Neural cell (in vitro differentiated cells): ENCODE measurements at regions not wholly inside any gene's neighbourhood (a gene's known extent, or its start where the extent isn't known, plus 50 kb on each side); places are given as distances from the start of the nearest gene placed in this dataset.

ENCODE experiments used
- H2AFZ ChIP-seq: fragments of 200-600, 300-800 bp; sonication (generic), shearing (Covaris generic); 2 replicates; pipeline ENCODE4 v1.6.0; 2014; ENCODE audit warnings: low read depth, mild to moderate bottlenecking, antibody characterized with exemption, low read length, moderate library complexity
- H3F3A ChIP-seq: fragments of 200-600 bp; shearing (Covaris generic); 2 replicates; pipeline ENCODE4 v1.6.1; 2016; ENCODE audit warnings: mild to moderate bottlenecking, moderate library complexity, mixed read lengths, antibody characterized with exemption, low read length; ENCODE audit not compliant: insufficient read depth, poor library complexity, severe bottlenecking
- H3K27ac ChIP-seq: fragments of 200-600, 300-800 bp; sonication (generic), shearing (Covaris generic); 2 replicates; pipeline ENCODE4 v1.5.1; 2014; ENCODE audit warnings: mild to moderate bottlenecking, low read length, moderate library complexity
- H3K27me3 ChIP-seq: fragments of 300-800, 200-600 bp; sonication (generic), shearing (Covaris generic); 2 replicates; pipeline ENCODE4 v1.6.0; 2014; ENCODE audit warnings: mild to moderate bottlenecking, low read depth, low read length, moderate library complexity; ENCODE audit not compliant: insufficient read depth
- H3K36me3 ChIP-seq: fragments of 300-800, 200-600 bp; sonication (generic), shearing (Covaris generic); 2 replicates; pipeline ENCODE4 v1.5.1; 2014; ENCODE audit warnings: mild to moderate bottlenecking, antibody characterized with exemption, low read length, moderate library complexity; ENCODE audit not compliant: insufficient read depth
- H3K4me2 ChIP-seq: fragments of 300-800, 200-600 bp; sonication (generic), shearing (Covaris generic); 2 replicates; pipeline ENCODE4 v1.6.0; 2014; ENCODE audit warnings: mild to moderate bottlenecking, low read length
- H3K4me3 ChIP-seq: fragments of 300-800, 200-600 bp; sonication (generic), shearing (Covaris generic); 2 replicates; pipeline ENCODE4 v1.5.1; 2014; ENCODE audit warnings: mild to moderate bottlenecking, low read length, moderate library complexity
- H3K79me2 ChIP-seq: fragments of 200-600 bp; shearing (Covaris generic); replicated peaks from 2 replicates; pipeline ENCODE4 v1.6.0; 2014; ENCODE audit warnings: mild to moderate bottlenecking, low read length, moderate library complexity; ENCODE audit not compliant: insufficient read depth
- H3K9ac ChIP-seq: fragments of 300-800, 200-600 bp; sonication (generic), shearing (Covaris generic); 2 replicates; pipeline ENCODE4 v1.6.1; 2016; ENCODE audit warnings: mild to moderate bottlenecking, low read length, mixed read lengths
- H3K9me2 ChIP-seq: fragments of 200-600 bp; shearing (Covaris generic); 2 replicates; pipeline ENCODE4 v1.6.1; 2016; ENCODE audit warnings: mild to moderate bottlenecking, low read length, mixed read lengths; ENCODE audit not compliant: insufficient read depth
- H3K9me3 ChIP-seq: fragments of 200-600, 300-800 bp; sonication (generic), shearing (Covaris generic); 2 replicates; pipeline ENCODE4 v1.6.1; 2016; ENCODE audit warnings: mild to moderate bottlenecking, mixed run types, low read length, moderate library complexity, mixed read lengths
- H4K20me1 ChIP-seq: fragments of 200-600 bp; shearing (Covaris generic); 2 replicates; pipeline ENCODE4 v1.6.1; 2016; ENCODE audit warnings: mild to moderate bottlenecking, mixed run types; ENCODE audit not compliant: insufficient read depth
- CTCF ChIP-seq: fragments of 450-650 bp; IDR thresholded peaks from 2 replicates; pipeline ENCODE4 v1.5.1; 2014; ENCODE audit warnings: antibody characterized with exemption, mild to moderate bottlenecking, moderate library complexity; ENCODE audit not compliant: poor library complexity, severe bottlenecking
- EP300 ChIP-seq: fragments of 450-650 bp; conservative IDR thresholded peaks from 2 replicates; pipeline ENCODE4 v1.6.1; 2014; ENCODE audit warnings: antibody characterized with exemption, mild to moderate bottlenecking, moderate library complexity; ENCODE audit not compliant: poor library complexity, severe bottlenecking
- EZH2 ChIP-seq: fragments of 200-600, 300-800 bp; shearing (Covaris generic), sonication (generic); IDR thresholded peaks from 2 replicates; pipeline ENCODE4 v1.6.1; 2014; ENCODE audit warnings: antibody characterized with exemption, low read length, borderline replicate concordance, mild to moderate bottlenecking; ENCODE audit not compliant: insufficient read depth, poor library complexity, severe bottlenecking
- MXI1 ChIP-seq: fragments of 450-650 bp; conservative IDR thresholded peaks from 2 replicates; pipeline ENCODE4 v1.6.1; 2014; ENCODE audit warnings: antibody characterized with exemption, mild to moderate bottlenecking; ENCODE audit not compliant: poor library complexity, severe bottlenecking
- POLR2AphosphoS5 ChIP-seq: IDR thresholded peaks from 2 replicates; pipeline ENCODE4 v1.6.1; 2012
- RAD21 ChIP-seq: fragments of 450-650 bp; conservative IDR thresholded peaks from 2 replicates; pipeline ENCODE4 v1.6.1; 2014; ENCODE audit warnings: antibody characterized with exemption, mild to moderate bottlenecking, moderate library complexity
- REST ChIP-seq: IDR thresholded peaks from 2 replicates; pipeline ENCODE4 v1.6.1; 2012; ENCODE audit warnings: borderline replicate concordance
- SMC3 ChIP-seq: fragments of 450-650 bp; conservative IDR thresholded peaks from 2 replicates; pipeline ENCODE4 v1.6.1; 2014; ENCODE audit warnings: antibody characterized with exemption, mild to moderate bottlenecking, moderate library complexity; ENCODE audit not compliant: poor library complexity
- TAF1 ChIP-seq: IDR thresholded peaks from 2 replicates; pipeline ENCODE4 v1.6.1; 2012; ENCODE audit warnings: low read depth

- H3K27ac ChIP-seq: no peak overlapping the region
Observed at GRCh38 chr1:239606850-239607400, 220.6 kb downstream of the CHRM3 start.

GRCh38 chr1:239608469-239608868, 222.1 kb downstream of the CHRM3 start:
- H3K79me2 ChIP-seq: no peaks in the 10 kb centered on the region
- H3K9me2 ChIP-seq: no peaks in the 10 kb centered on the region
- no peaks in the 10 kb centered on the region for H3K27me3 ChIP-seq
- H3K9me3 ChIP-seq: no peaks in the 10 kb centered on the region
- no peak overlapping the region for H3K27ac ChIP-seq
- no peaks in the 10 kb centered on the region for H3K36me3 ChIP-seq
- H3F3A ChIP-seq: no peaks in the 10 kb centered on the region
- H3K4me2 ChIP-seq: no peak overlapping the region
- H3K9ac ChIP-seq: no peak overlapping the region
- no peaks in the 10 kb centered on the region for H4K20me1 ChIP-seq
- H2AFZ ChIP-seq: no peak overlapping the region
- H3K4me3 ChIP-seq: no peak overlapping the region
- no peak for TF ChIP-seq EP300
- TF ChIP-seq REST: no peak
- no peak for TF ChIP-seq RAD21
- TF ChIP-seq CTCF: no peak
- no peak for TF ChIP-seq TAF1
- TF ChIP-seq SMC3: no peak

More at GRCh38 chr1:239606850-239607400, 220.6 kb downstream of the CHRM3 start:
- TF ChIP-seq SMC3 (no peak), TAF1 (no peak), RAD21 (no peak), POLR2AphosphoS5 (no peak), CTCF (no peak), EP300 (no peak), MXI1 (no peak), EZH2 (no peak), REST (no peak)
- Histone ChIP-seq H2AFZ (no peak overlapping the region), H3F3A (no peaks in the 10 kb centered on the region), H3K9me3 (no peaks in the 10 kb centered on the region), H3K36me3 (no peaks in the 10 kb centered on the region), H3K4me3 (no peak overlapping the region), H3K4me2 (no peak overlapping the region), H3K9ac (no peak overlapping the region), H3K9me2 (no peaks in the 10 kb centered on the region), H3K27me3 (no peaks in the 10 kb centered on the region), H4K20me1 (no peaks in the 10 kb centered on the region), H3K79me2 (no peaks in the 10 kb centered on the region)
